Gastroesophageal sphincter (tissue), 4 donors: ENCODE measurements at regions not wholly inside any gene's neighbourhood (a gene's known extent, or its start where the extent isn't known, plus 50 kb on each side); places are given as distances from the start of the nearest gene placed in this dataset.

Source experiments
- ATAC-seq: fragments of 150-250 bp; one replicate; pipeline ENCODE4 v1.9.1; 2016; ENCODE audit warnings: mild to moderate bottlenecking, moderate library complexity
- H3K27ac ChIP-seq, 4 donors: fragments of 200-600 bp; sonication (generic) in 3 of 4; 1 replicate in 3 of 4; 2 replicates in 1 of 4; pipeline ENCODE4 v1.5.1; 2016 to 2019
- H3K27me3 ChIP-seq: fragments of 200-600 bp; sonication (generic); one replicate; pipeline ENCODE4 v1.5.1; 2019
- H3K36me3 ChIP-seq, 2 donors: fragments of 200-600 bp; sonication (generic); one replicate each; pipeline ENCODE4 v1.5.1; 2019; ENCODE audit warnings: control low read depth in 1 of 2
- H3K4me1 ChIP-seq, 3 donors: fragments of 200-600 bp; sonication (generic); 1 replicate in 2 of 3; 2 replicates in 1 of 3; pipeline ENCODE4 v1.5.1; 2016 to 2019; ENCODE audit warnings: control low read depth in 2 of 3
- H3K4me3 ChIP-seq, 2 donors: fragments of 200-600 bp; sonication (generic); one replicate each; pipeline ENCODE4 v1.5.1; 2019; ENCODE audit warnings: mild to moderate bottlenecking in 1 of 2, moderate library complexity in 1 of 2
- H3K9me3 ChIP-seq, 3 donors: fragments of 200-600 bp; sonication (generic); one replicate each; pipeline ENCODE4 v1.5.1; 2017 to 2019; ENCODE audit warnings: control low read depth in 2 of 3
- EP300 ChIP-seq: sonication (generic); formaldehyde crosslinking; IDR thresholded peaks from one replicate; pipeline ENCODE4 v1.6.1; 2017; ENCODE audit warnings: antibody characterized with exemption, mild to moderate bottlenecking
- POLR2A ChIP-seq, 2 donors: fragments of 450-650 bp; IDR thresholded peaks; one replicate each; pipeline ENCODE4 v1.6.1; 2017; ENCODE audit warnings: antibody characterized with exemption in 2 of 2, mild to moderate bottlenecking in 2 of 2, moderate library complexity in 1 of 2
- POLR2AphosphoS5 ChIP-seq: sonication (generic); formaldehyde crosslinking; IDR thresholded peaks from one replicate; pipeline ENCODE4 v1.6.1; 2017; ENCODE audit warnings: antibody characterized with exemption
- WGBS, 2 donors: methylation state at CpG; one replicate each; pipeline ENCODE4 v1.1.5; 2018; ENCODE audit warnings: low coverage in 1 of 2; 5-methylcytosine and 5-hydroxymethylcytosine counted together
- TF ChIP-seq, protein P1 (sequence below), 4 experiments: fragments of 200-600 bp in 2 of 4; fragments of 450-650 bp in 2 of 4; sonication (generic) in 1 of 4; IDR thresholded peaks; one replicate each; pipeline ENCODE4 v1.5.1; 2017 to 2019; ENCODE audit warnings: antibody characterized with exemption in 4 of 4, mild to moderate bottlenecking in 2 of 4, moderate library complexity in 2 of 4

DNA sequence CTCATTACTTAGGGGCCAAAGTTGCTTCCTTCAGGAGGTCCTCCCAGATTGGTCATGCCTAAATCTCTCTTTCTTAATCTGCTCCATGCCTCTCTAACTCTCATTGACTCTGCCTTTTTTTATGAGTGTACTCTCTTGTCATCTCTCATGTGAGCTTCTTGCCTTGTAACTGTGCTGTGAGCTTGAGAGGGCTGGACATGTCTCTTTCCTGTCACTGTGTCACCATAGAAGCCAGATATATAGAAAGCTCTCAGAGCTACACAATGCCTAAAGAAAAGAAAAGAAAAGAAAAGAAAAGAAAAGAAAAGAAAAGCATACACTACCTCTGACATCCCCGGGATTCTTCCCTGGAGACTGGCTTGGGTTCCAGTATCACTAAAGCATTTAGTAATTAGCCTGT, 161.5 kb upstream of the SKOR2 start:
- Histone ChIP-seq H3K4me3 (no peak overlapping the region), H3K27me3 (peaks cover 19% of the 10 kb centered on the region), H3K27ac (no peak overlapping the region), H3K9me3 (no peaks in the 10 kb centered on the region), H3K36me3 (no peaks in the 10 kb centered on the region), H3K4me1 (no peaks in the 10 kb centered on the region)
- TF ChIP-seq POLR2A (IDR thresholded peaks at IDR 0.05) = no peak
- TF ChIP-seq, protein P1, sequence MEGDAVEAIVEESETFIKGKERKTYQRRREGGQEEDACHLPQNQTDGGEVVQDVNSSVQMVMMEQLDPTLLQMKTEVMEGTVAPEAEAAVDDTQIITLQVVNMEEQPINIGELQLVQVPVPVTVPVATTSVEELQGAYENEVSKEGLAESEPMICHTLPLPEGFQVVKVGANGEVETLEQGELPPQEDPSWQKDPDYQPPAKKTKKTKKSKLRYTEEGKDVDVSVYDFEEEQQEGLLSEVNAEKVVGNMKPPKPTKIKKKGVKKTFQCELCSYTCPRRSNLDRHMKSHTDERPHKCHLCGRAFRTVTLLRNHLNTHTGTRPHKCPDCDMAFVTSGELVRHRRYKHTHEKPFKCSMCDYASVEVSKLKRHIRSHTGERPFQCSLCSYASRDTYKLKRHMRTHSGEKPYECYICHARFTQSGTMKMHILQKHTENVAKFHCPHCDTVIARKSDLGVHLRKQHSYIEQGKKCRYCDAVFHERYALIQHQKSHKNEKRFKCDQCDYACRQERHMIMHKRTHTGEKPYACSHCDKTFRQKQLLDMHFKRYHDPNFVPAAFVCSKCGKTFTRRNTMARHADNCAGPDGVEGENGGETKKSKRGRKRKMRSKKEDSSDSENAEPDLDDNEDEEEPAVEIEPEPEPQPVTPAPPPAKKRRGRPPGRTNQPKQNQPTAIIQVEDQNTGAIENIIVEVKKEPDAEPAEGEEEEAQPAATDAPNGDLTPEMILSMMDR (IDR thresholded peaks at IDR 0.05) = no peak
- no peak for TF ChIP-seq EP300
- TF ChIP-seq POLR2AphosphoS5 = no peak
- WGBS, 2 donors = 25% methylated on average over 1 of the region's 1 CpG; no CpG with 5 or more reads in 1 of the 2 donors
- ATAC-seq = no peak

DNA sequence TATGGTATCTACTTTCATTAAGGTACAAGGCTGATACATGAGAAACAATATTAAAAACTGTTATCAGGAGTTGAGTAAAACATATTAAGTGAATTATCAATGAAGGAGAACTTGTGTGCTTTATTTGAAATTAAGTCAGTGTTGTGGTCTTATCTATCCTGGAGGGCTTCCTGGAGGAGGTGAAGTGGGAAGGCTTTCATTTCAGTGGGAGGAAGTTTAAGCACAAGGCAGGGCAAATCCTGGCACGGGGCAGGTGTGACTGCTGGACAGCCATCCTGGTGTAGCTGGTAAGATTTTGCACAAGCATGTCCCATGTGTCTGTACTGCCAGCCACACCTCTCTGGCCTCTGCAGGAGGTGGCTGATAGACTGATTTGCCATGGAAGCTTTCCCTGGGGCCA, 159.7 kb upstream of the SKOR2 start:
- TF ChIP-seq, protein P1 (IDR thresholded peaks at IDR 0.05) = no peak
- WGBS, 2 donors = 67 to 100% methylated on average over 1 of the region's 1 CpG
- no peak for ATAC-seq

DNA sequence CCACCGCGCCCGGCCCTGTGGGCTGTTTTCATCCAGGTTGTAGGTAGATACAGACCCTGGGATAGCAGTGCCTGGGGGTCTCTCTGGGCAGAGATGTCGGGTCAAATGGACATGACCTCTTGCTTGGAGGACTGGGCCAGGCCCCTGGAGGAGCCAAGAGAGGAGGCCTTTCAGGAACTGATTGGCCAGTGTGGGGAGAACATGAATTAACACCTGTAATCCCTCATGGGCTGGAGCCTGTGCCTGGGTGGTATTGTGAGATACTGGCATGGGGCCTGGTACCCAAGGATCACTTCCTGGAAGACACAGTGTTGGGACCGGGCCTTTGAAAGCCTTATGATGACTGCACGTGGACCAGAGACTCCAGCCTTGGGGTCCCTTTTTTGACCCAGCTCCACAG, 158.7 kb upstream of the SKOR2 start:
- Histone ChIP-seq H3K27ac (no peak overlapping the region), H3K4me3 (no peak overlapping the region), H3K4me1 (no peaks in the 10 kb centered on the region), H3K27me3 (no peaks in the 10 kb centered on the region), H3K9me3 (no peaks in the 10 kb centered on the region), H3K36me3 (no peaks in the 10 kb centered on the region)
- WGBS, 2 donors = 67% methylated on average over 1 of the region's 6 CpGs; no CpG with 5 or more reads in 1 of the 2 donors
- TF ChIP-seq POLR2AphosphoS5 = no peak
- TF ChIP-seq, protein P1 (IDR thresholded peaks at IDR 0.05) = no peak
- TF ChIP-seq POLR2A (IDR thresholded peaks at IDR 0.05) = no peak
- TF ChIP-seq EP300 = no peak
- ATAC-seq = no peak

More for the DNA sequence above, 159.7 kb upstream of the SKOR2 start:
- no peaks in the 10 kb centered on the region for H3K4me1 ChIP-seq
- H3K9me3 ChIP-seq = no peaks in the 10 kb centered on the region
- no peak overlapping the region for H3K4me3 ChIP-seq
- H3K27me3 ChIP-seq = peaks cover 3% of the 10 kb centered on the region
- no peak overlapping the region for H3K27ac ChIP-seq
- no peaks in the 10 kb centered on the region for H3K36me3 ChIP-seq

DNA sequence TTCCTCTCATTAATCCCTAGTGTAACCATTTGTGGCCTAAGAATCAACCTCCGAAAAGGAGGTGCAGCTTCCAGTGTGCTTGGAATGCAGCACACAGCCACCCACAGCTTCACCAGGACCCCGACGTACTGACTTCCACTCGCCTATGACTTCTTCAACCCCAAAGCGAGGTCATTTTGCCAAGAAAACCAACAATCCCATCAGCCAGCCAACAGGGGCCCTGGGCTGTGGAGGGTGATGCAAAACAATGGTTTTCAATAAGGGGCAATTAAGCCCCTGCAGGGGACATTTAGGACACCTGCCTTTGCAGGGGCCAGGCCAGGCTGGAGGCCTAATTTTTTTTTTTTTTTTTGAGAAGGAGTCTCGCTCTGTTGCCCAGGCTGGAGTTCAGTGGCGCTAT, 158.1 kb upstream of the SKOR2 start:
- TF ChIP-seq EP300 = no peak
- no peak for TF ChIP-seq POLR2A (IDR thresholded peaks at IDR 0.05)
- no peak for TF ChIP-seq POLR2AphosphoS5
- TF ChIP-seq, protein P1 (IDR thresholded peaks at IDR 0.05) = no peak
- no peak overlapping the region for H3K27ac ChIP-seq
- H3K4me3 ChIP-seq = no peak overlapping the region
- H3K9me3 ChIP-seq = no peaks in the 10 kb centered on the region
- WGBS, 2 donors = 100% methylated on average over 1 of the region's 7 CpGs; no CpG with 5 or more reads in 1 of the 2 donors
- ATAC-seq = no peak
- no peaks in the 10 kb centered on the region for H3K4me1 ChIP-seq
- no peaks in the 10 kb centered on the region for H3K36me3 ChIP-seq
- H3K27me3 ChIP-seq = no peaks in the 10 kb centered on the region

DNA sequence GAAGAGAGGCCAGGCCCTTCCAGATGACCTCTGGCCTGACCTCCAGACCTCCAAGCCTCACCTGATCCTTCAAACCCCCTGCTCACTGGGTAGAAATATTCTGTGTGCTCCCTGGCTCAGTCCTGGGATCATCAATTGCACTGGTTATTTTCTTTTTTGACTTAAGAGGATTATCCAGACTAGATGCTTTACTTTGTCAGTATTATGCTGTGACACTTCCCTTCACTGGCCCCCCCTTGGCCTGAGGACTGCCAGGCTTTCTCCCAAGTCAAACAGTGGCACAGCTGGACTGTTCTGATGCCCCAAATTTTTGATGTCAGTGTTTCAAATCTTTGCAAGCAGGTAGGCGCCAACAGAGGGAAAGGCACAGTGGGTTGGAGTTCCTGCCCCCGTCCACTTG, 156.3 kb upstream of the SKOR2 start:
- no peak for ATAC-seq
- no peaks in the 10 kb centered on the region for H3K9me3 ChIP-seq
- H3K4me1 ChIP-seq = no peaks in the 10 kb centered on the region
- H3K36me3 ChIP-seq = no peaks in the 10 kb centered on the region
- H3K27ac ChIP-seq = no peak overlapping the region
- TF ChIP-seq, protein P1 (IDR thresholded peaks at IDR 0.05) = no peak
- no peak for TF ChIP-seq EP300
- no peak for TF ChIP-seq POLR2A (IDR thresholded peaks at IDR 0.05)
- no peak for TF ChIP-seq POLR2AphosphoS5
- no peaks in the 10 kb centered on the region for H3K27me3 ChIP-seq
- whole genome bisulfite sequencing, 2 donors = 73 to 85% methylated on average over 2 of the region's 2 CpGs
- no peak overlapping the region for H3K4me3 ChIP-seq
